ENCODE measurements at regions not wholly inside any gene's neighbourhood (a gene's known extent, or its start where the extent isn't known, plus 50 kb on each side); places are given as distances from the start of the nearest gene placed in this dataset.

DNA sequence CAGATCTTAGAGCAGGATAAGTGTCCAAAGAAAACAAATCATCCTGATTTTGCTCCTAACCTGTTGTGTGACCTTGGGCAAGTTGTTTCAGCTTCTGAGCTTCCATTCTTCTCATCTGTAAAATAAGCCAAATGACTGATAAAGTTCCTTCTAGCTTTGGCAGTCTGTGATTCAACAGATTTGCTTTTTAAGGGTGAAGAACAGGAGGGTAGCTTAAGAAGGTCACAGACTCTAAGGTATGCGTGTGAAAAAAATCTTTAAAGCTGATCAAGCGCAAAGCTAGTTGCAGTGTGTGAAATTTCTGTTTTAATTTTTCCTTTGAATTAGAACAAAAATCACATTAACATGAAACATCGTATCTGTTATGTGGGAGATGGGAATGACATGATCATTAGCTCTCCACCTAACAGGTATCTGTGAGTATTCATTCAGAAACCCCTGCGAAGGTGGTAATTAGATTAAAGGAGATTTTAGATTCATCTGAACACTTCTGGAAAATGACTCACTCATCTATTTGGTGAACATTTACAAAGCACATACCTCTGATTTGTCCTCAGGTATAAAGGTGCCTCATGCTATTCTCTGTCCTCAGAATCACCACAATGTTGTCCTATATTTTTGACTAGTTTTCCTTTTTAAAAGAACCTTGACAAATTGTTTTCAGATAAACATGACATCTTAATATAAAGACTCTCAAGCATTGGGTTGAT is 131.9 kb upstream of the CPM start:
- H3K27me3 Mint-ChIP-seq (ENCODE audit: low read depth): no peaks in the 10 kb centered on the region
- H3K56ac ChIP-seq (ENCODE audit: insufficient read length, low read depth, low read length): no peak overlapping the region
- H4K20me1 ChIP-seq (ENCODE audit: control insufficient read depth, insufficient read depth, insufficient read length): no peaks in the 10 kb centered on the region
- H4K5ac ChIP-seq (ENCODE audit: insufficient read length, low read depth, low read length): no peak overlapping the region
- H3K9ac ChIP-seq (ENCODE audit: extremely low read depth, insufficient read length, low read length): no peak overlapping the region
- no peaks in the 10 kb centered on the region for H3K79me2 ChIP-seq (ENCODE audit: insufficient read depth, low read length)
- H3K36me3 Mint-ChIP-seq (ENCODE audit: insufficient read depth in 1 of 3, low read depth in 3 of 3): no peaks in the 10 kb centered on the region
- H3K27ac ChIP-seq (ENCODE audit: insufficient read length, low read depth, low read length): no peak overlapping the region
- no peak overlapping the region for H4K91ac ChIP-seq (ENCODE audit: insufficient read length, low read depth, low read length)
- H3K4ac ChIP-seq (ENCODE audit: low read depth, low read length): no peak overlapping the region
- H3K4me1 Mint-ChIP-seq: peaks cover 23 to 27% of the 10 kb centered on the region in 2 experiments
- H3K79me1 ChIP-seq (ENCODE audit: insufficient read depth, low read depth, low read length, poor library complexity, severe bottlenecking): no peaks in the 10 kb centered on the region
- TF ChIP-seq CTCF (conservative IDR thresholded peaks at IDR 0.05): no peak
- no peak overlapping the region for H2AFZ ChIP-seq (ENCODE audit: low read length)
- no peak overlapping the region for H3K27ac Mint-ChIP-seq
- H3K4me1 ChIP-seq (ENCODE audit: insufficient read depth, low read length): 0 out of 2 replicates have a peak, but pooled peaks cover 2% of the 10 kb centered on the region
- H3K4me3 Mint-ChIP-seq: no peak overlapping the region
- no peak overlapping the region for H3K4me2 ChIP-seq (ENCODE audit: insufficient read depth, insufficient read length, low read length)
- H3K18ac ChIP-seq (ENCODE audit: insufficient read length, low read depth, low read length): no peak overlapping the region
- no peak overlapping the region for H4K8ac ChIP-seq (replicated peaks; ENCODE audit: insufficient read length, low read depth, low read length)
- H2BK20ac ChIP-seq (ENCODE audit: low read depth, low read length, poor library complexity, severe bottlenecking): no peak overlapping the region
- H2BK15ac ChIP-seq (ENCODE audit: low read depth, low read length): no peak overlapping the region
- H3T11ph ChIP-seq (ENCODE audit: low read length): no peak overlapping the region
- no peaks in the 10 kb centered on the region for H3K9me3 Mint-ChIP-seq
- no peak overlapping the region for H2BK12ac ChIP-seq (ENCODE audit: insufficient read length, low read depth, low read length)
- no CpG with 5 or more reads among the region's 4 CpGs for WGBS (ENCODE audit: extremely low coverage, insufficient read length, low lambda C conversion rate)
- DNase-seq: no peak
- H3K23ac ChIP-seq (ENCODE audit: insufficient read length, low read depth, low read length): no peak overlapping the region
- H3K14ac ChIP-seq (ENCODE audit: insufficient read depth, low read length): no peak overlapping the region
- no peaks in the 10 kb centered on the region for H3K27me3 ChIP-seq (ENCODE audit: insufficient read depth, low read length)
- H2AK5ac ChIP-seq (ENCODE audit: insufficient read length, low read length): no peak overlapping the region
- no peaks in the 10 kb centered on the region for H3K23me2 ChIP-seq (ENCODE audit: insufficient read length, low read depth, low read length, poor library complexity, severe bottlenecking)
- no peak overlapping the region for H2BK5ac ChIP-seq (ENCODE audit: insufficient read length, low read length)
- no peak overlapping the region for H2BK120ac ChIP-seq (ENCODE audit: low read depth, low read length, poor library complexity, severe bottlenecking)
- no peaks in the 10 kb centered on the region for H3K9me3 ChIP-seq (ENCODE audit: control insufficient read depth, low read depth, low read length)
